Calu3 (cell line): ENCODE measurements at regions not wholly inside any gene's neighbourhood (a gene's known extent, or its start where the extent isn't known, plus 50 kb on each side); places are given as distances from the start of the nearest gene placed in this dataset.

Experiments
- BruUV-seq: library from RNA; stranded (reverse); fragments of 400-500 nt; replicated peaks from 2 replicates; lab custom pipeline; 2021; lab: Mats Ljungman, UMichigan
- CTCF ChIA-PET: fragments of 300-600 bp; sonication (Branson Sonifier 250); formaldehyde crosslinking; loops from one replicate; lab custom pipeline; 2022; ENCODE audit warnings: antibody characterized with exemption; lab: Charles Lee
- DNase-seq: peaks from one replicate; pipeline ENCODE4 v3.0.0; 2022
- H3K27ac Mint-ChIP-seq: one replicate; pipeline ENCODE4 v1.8.0; 2022; ENCODE audit warnings: mixed read lengths; ENCODE audit not compliant: unreplicated experiment
- H3K27me3 Mint-ChIP-seq: one replicate; pipeline ENCODE4 v1.8.0; 2022; ENCODE audit warnings: mixed read lengths; ENCODE audit not compliant: unreplicated experiment
- H3K36me3 Mint-ChIP-seq: one replicate; pipeline ENCODE4 v1.8.0; 2022; ENCODE audit warnings: mild to moderate bottlenecking, moderate library complexity, mixed read lengths; ENCODE audit not compliant: insufficient read depth, unreplicated experiment
- H3K4me1 Mint-ChIP-seq: one replicate; pipeline ENCODE4 v1.8.0; 2022; ENCODE audit warnings: mild to moderate bottlenecking, low read depth, mixed read lengths; ENCODE audit not compliant: unreplicated experiment
- H3K4me3 Mint-ChIP-seq: one replicate; pipeline ENCODE4 v1.8.0; 2022; ENCODE audit warnings: mild to moderate bottlenecking, low read depth, moderate library complexity, mixed read lengths; ENCODE audit not compliant: unreplicated experiment
- H3K9me3 Mint-ChIP-seq: one replicate; pipeline ENCODE4 v1.8.0; 2022; ENCODE audit warnings: low read depth, mixed read lengths; ENCODE audit not compliant: unreplicated experiment
- CTCF ChIP-seq: fragments of 200-600 bp; IDR thresholded peaks from one replicate; pipeline ENCODE4 v1.8.0; 2022; ENCODE audit warnings: antibody characterized with exemption; ENCODE audit not compliant: unreplicated experiment
- intact Hi-C: fragments of 100-400 bp; cut with micrococcal nuclease; formaldehyde crosslinking; loops from one replicate; pipeline ENCODE4 v1.10.0; 2022; ENCODE audit not compliant: unreplicated experiment

DNA sequence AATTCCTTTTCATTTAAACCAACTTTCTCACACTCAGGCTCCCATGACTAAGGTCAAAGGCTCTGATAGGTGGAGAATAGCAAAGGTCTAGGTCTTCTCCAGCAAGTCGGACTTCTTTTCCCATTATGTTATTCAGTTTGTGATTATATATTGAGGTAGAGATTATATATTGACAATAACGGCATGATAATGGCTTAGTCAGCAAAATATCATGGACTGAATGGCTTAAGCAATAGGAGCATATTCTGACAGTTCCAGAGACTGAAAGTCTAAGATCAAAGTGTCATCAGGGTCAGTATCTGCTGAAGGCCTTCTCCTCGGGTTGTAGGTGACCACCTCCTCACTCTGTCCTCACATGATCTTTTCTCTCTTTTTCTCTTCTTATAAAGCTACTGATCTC is 1251.4 kb downstream of the ROBO1 start:
- DNase-seq, result no peak
- intact Hi-C loops, result no loop called here
- Mint-ChIP-seq H3K9me3 (no peaks in the 10 kb centered on the region), H3K36me3 (no peaks in the 10 kb centered on the region), H3K4me1 (no peaks in the 10 kb centered on the region), H3K27me3 (no peaks in the 10 kb centered on the region), H3K4me3 (no peak overlapping the region), H3K27ac (no peak overlapping the region)
- TF ChIP-seq CTCF, result no peak
- BruUV-seq, result no TSS peak
- CTCF ChIA-PET, result no interaction called here

- intact Hi-C loops, result no loop called here
- Mint-ChIP-seq H3K27ac (no peak overlapping the region), H3K36me3 (no peaks in the 10 kb centered on the region), H3K9me3 (no peaks in the 10 kb centered on the region), H3K4me3 (no peak overlapping the region), H3K27me3 (no peaks in the 10 kb centered on the region), H3K4me1 (no peaks in the 10 kb centered on the region)
- CTCF ChIA-PET, result interaction anchor here (0.5 kb wide), 1 partner anchor 15 kb away, joined by 4 read pairs; no protein-coding TSS in a partner anchor
- no peak for TF ChIP-seq CTCF
- no TSS peak for BruUV-seq
- DNase-seq, result no peak
Observed at GRCh38 chr3:78516937-78517336, 1250.9 kb downstream of the ROBO1 start.

DNA sequence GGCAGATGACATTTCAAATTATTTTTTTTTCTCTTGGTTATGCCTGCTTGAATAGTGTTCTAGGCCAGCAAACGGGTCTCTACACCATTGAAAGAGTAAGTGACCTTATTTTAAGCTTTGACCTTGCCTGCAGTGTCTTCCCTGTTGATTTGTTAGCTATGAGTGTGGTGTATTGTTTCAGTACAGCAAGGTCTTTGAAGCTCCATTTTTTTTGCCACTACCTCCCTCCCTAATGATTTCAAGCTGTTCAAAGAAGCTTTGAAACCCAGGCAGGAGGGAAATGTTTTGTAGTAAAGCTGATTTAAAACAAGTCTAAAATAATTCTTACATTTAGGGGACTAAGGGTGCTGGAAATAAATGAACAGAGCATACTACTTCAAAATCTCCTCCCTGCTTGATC is 1249.8 kb downstream of the ROBO1 start:
- no TSS peak for BruUV-seq
- intact Hi-C loops, result no loop called here
- no peak for DNase-seq
- Mint-ChIP-seq H3K27me3 (no peaks in the 10 kb centered on the region), H3K27ac (no peak overlapping the region), H3K4me1 (no peaks in the 10 kb centered on the region), H3K9me3 (no peaks in the 10 kb centered on the region), H3K4me3 (no peak overlapping the region), H3K36me3 (no peaks in the 10 kb centered on the region)
- CTCF ChIA-PET, result interaction anchor here (0.5 kb wide), 1 partner anchor 32 kb away, joined by 3 read pairs; no protein-coding TSS in a partner anchor
- TF ChIP-seq CTCF, result no peak

DNA sequence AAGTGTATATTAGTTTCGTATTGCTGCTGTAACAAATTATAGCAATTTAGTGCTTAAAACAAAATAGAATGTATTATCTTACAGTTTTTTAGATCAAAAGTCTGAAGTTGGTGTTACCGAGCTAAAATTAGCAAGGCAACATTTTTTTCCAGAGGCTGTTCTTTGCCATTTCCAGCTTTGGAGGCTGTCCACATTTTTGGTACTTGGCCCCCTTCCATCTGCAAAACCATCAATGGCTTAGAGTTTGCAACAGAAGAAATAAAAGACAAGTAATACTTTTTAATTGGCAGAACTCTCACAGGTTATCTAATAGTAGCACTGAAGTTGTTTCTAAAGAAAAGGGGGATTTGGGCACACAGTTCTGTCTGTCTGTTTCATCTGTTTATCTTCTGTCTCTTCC is 1248.5 kb downstream of the ROBO1 start:
- BruUV-seq, result no TSS peak
- H3K36me3 Mint-ChIP-seq, result no peaks in the 10 kb centered on the region
- CTCF ChIA-PET, result no interaction called here

More for the DNA sequence above, 1248.5 kb downstream of the ROBO1 start:
- no peak for DNase-seq
- no peaks in the 10 kb centered on the region for H3K27me3 Mint-ChIP-seq
- intact Hi-C loops, result no loop called here
- TF ChIP-seq CTCF, result no peak
- no peaks in the 10 kb centered on the region for H3K4me1 Mint-ChIP-seq
- no peak overlapping the region for H3K4me3 Mint-ChIP-seq
- H3K27ac Mint-ChIP-seq, result no peak overlapping the region
- peaks cover 4% of the 10 kb centered on the region for H3K9me3 Mint-ChIP-seq
